ENCODE measurements at regions not wholly inside any gene's neighbourhood (a gene's known extent, or its start where the extent isn't known, plus 50 kb on each side); places are given as distances from the start of the nearest gene placed in this dataset.

DNA sequence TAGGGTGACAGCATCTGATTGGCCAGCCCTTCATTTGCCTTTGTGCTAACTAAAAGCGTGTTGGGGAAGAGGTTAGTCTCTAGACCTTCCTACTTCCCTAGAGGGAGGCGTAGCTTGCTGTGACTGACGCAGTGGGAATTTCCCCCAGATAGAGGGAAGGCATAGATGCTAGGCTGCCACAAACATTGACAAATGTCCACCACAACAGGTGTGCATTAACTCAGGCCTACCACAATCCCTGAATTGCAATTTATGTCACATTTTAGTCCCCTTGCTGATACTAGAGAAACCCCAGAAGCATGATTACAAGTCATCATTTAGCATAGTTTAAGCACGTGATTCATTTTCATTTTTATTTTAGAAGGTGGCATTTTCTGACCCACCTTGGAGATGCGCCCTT lies 76.3 kb upstream of the WSB1 start:
- TF ChIP-seq, protein P1, sequence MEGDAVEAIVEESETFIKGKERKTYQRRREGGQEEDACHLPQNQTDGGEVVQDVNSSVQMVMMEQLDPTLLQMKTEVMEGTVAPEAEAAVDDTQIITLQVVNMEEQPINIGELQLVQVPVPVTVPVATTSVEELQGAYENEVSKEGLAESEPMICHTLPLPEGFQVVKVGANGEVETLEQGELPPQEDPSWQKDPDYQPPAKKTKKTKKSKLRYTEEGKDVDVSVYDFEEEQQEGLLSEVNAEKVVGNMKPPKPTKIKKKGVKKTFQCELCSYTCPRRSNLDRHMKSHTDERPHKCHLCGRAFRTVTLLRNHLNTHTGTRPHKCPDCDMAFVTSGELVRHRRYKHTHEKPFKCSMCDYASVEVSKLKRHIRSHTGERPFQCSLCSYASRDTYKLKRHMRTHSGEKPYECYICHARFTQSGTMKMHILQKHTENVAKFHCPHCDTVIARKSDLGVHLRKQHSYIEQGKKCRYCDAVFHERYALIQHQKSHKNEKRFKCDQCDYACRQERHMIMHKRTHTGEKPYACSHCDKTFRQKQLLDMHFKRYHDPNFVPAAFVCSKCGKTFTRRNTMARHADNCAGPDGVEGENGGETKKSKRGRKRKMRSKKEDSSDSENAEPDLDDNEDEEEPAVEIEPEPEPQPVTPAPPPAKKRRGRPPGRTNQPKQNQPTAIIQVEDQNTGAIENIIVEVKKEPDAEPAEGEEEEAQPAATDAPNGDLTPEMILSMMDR (conservative IDR thresholded peaks at IDR 0.05 in 1 of 2, IDR thresholded peaks at IDR 0.05 in 1 of 2; ENCODE audit: extremely low read depth in 1 of 2, insufficient read depth in 1 of 2, low read depth in 1 of 2, low read length in 2 of 2), result no peak
- TF ChIP-seq EZH2 (IDR thresholded peaks at IDR 0.05; ENCODE audit: borderline replicate concordance, low read length), result no peak
